GM12891 (cell line): ENCODE measurements at regions not wholly inside any gene's neighbourhood (a gene's known extent, or its start where the extent isn't known, plus 50 kb on each side); places are given as distances from the start of the nearest gene placed in this dataset.

Experiments
- DNase-seq: peaks from one replicate; pipeline ENCODE4 v3.0.0; 2011; ENCODE audit warnings: low spot score; ENCODE audit not compliant: insufficient read length
- FAIRE-seq: peaks from 2 replicates; lab custom pipeline; 2011; peaks lifted over from hg19 to GRCh38; lab: Jason Lieb, UNC
- PAX5 ChIP-seq: IDR thresholded peaks from 2 replicates; pipeline ENCODE4 v1.6.1; 2011; ENCODE audit warnings: low read length, moderate library complexity, mild to moderate bottlenecking; ENCODE audit not compliant: insufficient read depth, severe bottlenecking
- POLR2A ChIP-seq: IDR thresholded peaks from 2 replicates; pipeline ENCODE4 v1.6.1; 2011; ENCODE audit warnings: low read depth, low read length, control low read depth
- POLR2AphosphoS5 ChIP-seq: IDR thresholded peaks from 2 replicates; pipeline ENCODE4 v1.6.1; 2011; ENCODE audit warnings: low read depth, low read length, control low read depth
- POU2F2 ChIP-seq: IDR thresholded peaks from 2 replicates; pipeline ENCODE4 v1.6.1; 2011; ENCODE audit warnings: low read depth, mild to moderate bottlenecking, control low read depth, low read length, moderate library complexity
- SPI1 ChIP-seq: IDR thresholded peaks from 2 replicates; pipeline ENCODE4 v1.6.1; 2011; ENCODE audit warnings: low read depth, low read length, control low read depth
- TAF1 ChIP-seq: IDR thresholded peaks from 2 replicates; pipeline ENCODE4 v1.6.1; 2011; ENCODE audit warnings: low read depth, low read length, control low read depth

DNA sequence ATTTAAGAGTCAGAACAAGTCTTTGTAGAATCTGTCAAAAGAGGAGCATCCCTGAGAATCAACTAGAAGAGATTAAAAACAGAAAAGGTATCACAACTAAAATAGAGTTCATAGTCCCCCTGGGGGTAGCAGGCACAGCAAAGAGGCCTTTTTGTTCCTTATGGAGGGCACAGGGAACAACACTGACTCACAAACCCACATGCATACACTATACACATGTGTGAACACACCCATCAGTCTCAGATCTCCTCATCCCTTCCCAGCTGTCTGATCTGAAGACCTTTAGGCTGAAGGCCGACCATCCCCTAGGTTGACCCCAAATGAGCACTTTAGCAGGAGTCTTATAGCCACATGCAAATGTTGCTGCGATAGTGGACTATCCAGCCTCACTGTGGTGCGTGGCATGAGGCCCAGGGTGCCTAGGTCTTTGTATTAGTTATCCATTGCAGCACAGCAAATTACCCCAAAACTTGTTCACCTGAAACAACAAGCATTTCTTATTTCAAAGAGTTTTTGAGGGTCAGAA, 236.7 kb upstream of the EGLN3 start:
- FAIRE-seq (no peak), DNase-seq (no peak)
- TF ChIP-seq POLR2AphosphoS5 (no peak), SPI1 (no peak), PAX5 (no peak), POLR2A (no peak), POU2F2 (no peak), TAF1 (no peak)

DNA sequence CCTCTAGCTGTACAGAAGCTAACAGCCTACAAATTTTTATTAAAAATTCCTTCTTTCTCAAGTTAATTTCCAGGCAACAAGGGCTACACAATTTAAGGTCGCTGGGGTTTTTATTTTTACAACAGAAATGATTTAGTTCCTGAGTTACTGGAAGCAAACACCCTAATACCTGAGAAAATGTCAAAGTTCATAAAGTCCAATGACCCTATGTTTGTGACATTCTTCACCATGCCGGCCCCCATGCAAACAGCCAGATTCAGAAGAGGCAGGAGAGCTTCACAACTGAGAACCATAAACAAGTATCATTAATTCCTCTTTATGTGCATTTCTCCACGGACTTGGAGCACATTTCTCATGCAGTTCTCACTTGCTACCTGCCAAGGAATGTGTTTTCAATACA, 236.2 kb upstream of the EGLN3 start:
- no peak for FAIRE-seq
- TF ChIP-seq TAF1 = no peak
- no peak for TF ChIP-seq SPI1
- no peak for TF ChIP-seq PAX5
- TF ChIP-seq POLR2AphosphoS5 = no peak
- TF ChIP-seq POU2F2 = no peak
- no peak for TF ChIP-seq POLR2A
- no peak for DNase-seq

DNA sequence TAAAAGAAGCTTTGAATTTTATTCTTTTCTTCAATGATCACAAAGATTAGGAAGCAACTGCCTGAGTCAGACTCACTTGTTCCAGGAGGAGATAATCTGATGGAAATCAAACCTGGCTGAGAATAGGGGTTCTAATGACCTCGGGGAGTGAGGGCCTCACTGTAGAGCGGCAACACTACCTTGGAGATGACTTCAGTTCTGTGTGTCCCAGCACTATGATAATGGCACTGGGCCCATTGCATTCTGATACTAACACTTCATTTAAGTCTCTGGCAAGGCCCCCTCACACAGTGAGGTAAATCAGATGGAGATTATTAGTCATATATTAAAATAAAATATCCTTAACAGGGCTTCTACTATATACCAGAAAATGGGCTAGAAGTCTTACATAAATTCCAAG, 233.3 kb upstream of the EGLN3 start:
- DNase-seq (no peak), FAIRE-seq (no peak)
- TF ChIP-seq TAF1 (no peak), POLR2A (no peak), POLR2AphosphoS5 (no peak), SPI1 (no peak), POU2F2 (no peak), PAX5 (no peak)

DNA sequence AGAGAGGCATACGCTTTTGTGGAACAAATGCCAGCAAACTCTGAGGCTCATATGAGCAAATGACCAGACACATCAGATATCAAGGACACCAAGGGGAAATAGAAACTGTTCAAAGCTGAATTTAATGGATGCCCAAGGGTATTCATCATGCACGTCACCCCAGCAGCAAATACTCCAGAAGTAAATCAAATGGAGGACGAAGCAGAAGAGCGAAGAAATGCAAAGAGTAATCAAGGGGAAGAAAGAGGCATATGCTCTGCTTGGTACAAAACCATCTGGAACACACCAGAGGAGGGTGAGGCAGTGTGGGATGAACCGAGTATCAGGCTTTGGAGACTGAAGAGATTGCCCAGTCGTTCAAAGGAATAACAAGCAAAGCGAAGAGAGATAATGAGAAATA, 232.6 kb upstream of the EGLN3 start:
- no peak for TF ChIP-seq PAX5
- TF ChIP-seq POU2F2 = no peak
- FAIRE-seq (no peak), DNase-seq (no peak)

GRCh38 chr14:34181338-34181737, 230.5 kb upstream of the EGLN3 start:
- no peak for FAIRE-seq

GRCh38 chr14:34180869-34181268, 230.0 kb upstream of the EGLN3 start:
- TF ChIP-seq POU2F2 (no peak), SPI1 (no peak), TAF1 (no peak), POLR2A (no peak), PAX5 (no peak), POLR2AphosphoS5 (no peak)
- no peak for DNase-seq
- no peak for FAIRE-seq

More at GRCh38 chr14:34181338-34181737, 230.5 kb upstream of the EGLN3 start:
- no peak for DNase-seq
- TF ChIP-seq POLR2A = no peak

DNA sequence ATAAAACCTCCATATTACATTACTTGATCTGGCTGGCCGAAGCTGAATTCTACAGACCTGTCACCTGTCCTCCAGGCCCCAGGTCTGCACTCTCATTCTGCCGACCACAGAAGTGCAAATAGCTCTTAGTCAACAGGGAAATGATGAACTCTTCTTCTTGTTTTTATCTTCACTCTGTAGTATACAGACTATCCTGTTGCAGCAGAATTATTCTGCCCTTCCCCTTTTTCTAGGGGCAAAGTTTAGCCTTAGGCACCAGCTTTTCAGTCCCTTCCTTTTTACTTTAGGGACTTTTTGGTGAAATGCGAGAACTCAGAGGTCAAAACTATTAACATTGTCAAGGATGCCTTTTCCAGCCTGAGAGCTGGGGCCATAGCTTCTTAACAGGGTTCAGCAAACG, 229.6 kb upstream of the EGLN3 start:
- no peak for DNase-seq
- FAIRE-seq = no peak
- TF ChIP-seq TAF1 (no peak), POU2F2 (no peak), PAX5 (no peak), POLR2A (no peak), SPI1 (peak; percentile 22; the same call in 1 of the 2 replicates), POLR2AphosphoS5 (no peak)

DNA sequence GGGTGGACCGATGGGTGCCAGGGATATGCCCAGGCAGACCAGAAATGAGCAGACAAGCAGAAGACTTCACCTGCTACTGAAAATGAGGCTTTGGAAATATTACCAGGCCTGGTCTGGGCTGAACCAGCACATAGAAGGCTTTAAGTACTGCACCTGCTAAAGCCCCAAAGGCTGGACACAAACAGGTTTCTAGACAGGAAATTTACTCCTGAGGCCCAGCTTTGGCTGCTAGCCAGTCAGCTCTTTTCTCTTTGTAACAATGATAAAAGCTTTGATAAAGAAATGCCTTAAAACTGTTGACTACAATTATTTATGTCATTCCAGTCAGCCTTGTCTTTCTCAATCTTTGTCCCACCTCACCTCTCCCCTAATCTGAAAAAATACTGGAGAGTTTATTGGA, 228.9 kb upstream of the EGLN3 start:
- FAIRE-seq = no peak
- no peak for DNase-seq
- TF ChIP-seq SPI1 (no peak), TAF1 (no peak), POLR2AphosphoS5 (no peak), POLR2A (no peak), POU2F2 (no peak), PAX5 (no peak)

DNA sequence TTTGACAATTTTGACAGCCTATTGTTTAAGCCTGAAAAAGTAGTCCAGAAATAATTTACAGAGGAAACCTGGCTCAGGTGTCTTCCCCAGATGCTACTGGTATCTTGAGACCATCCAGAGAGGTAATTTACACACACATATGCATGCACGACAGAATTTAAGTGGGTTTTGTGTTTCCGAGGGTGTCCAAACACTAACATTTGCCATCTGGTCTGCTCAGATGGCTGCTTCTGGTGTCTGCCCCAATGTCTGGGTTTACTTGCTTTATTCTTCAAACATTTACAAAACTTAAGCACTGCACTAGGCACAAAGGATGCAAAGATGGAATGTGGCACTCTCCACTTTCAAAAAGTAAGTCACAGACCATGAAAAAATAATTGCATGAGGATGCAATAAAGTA, 226.6 kb upstream of the EGLN3 start:
- DNase-seq = no peak
- TF ChIP-seq SPI1 = no peak
- TF ChIP-seq PAX5 = no peak
- TF ChIP-seq POLR2A = no peak
- TF ChIP-seq POLR2AphosphoS5 = no peak
- TF ChIP-seq TAF1 = no peak
- no peak for TF ChIP-seq POU2F2
- FAIRE-seq = no peak

- DNase-seq (no peak), FAIRE-seq (no peak)
- TF ChIP-seq POLR2A = no peak
- TF ChIP-seq SPI1 = peak; percentile 79
- TF ChIP-seq TAF1 = no peak
Measured at GRCh38 chr14:34175574-34175973, 224.7 kb upstream of the EGLN3 start.

- no peak for DNase-seq
- no peak for FAIRE-seq
- TF ChIP-seq TAF1 (no peak), SPI1 (no peak), POLR2A (no peak), POU2F2 (no peak), POLR2AphosphoS5 (no peak), PAX5 (no peak)
Measured at GRCh38 chr14:34174973-34175372, 224.1 kb upstream of the EGLN3 start.
